ENCODE measurements at regions not wholly inside any gene's neighbourhood (a gene's known extent, or its start where the extent isn't known, plus 50 kb on each side); places are given as distances from the start of the nearest gene placed in this dataset.

DNA sequence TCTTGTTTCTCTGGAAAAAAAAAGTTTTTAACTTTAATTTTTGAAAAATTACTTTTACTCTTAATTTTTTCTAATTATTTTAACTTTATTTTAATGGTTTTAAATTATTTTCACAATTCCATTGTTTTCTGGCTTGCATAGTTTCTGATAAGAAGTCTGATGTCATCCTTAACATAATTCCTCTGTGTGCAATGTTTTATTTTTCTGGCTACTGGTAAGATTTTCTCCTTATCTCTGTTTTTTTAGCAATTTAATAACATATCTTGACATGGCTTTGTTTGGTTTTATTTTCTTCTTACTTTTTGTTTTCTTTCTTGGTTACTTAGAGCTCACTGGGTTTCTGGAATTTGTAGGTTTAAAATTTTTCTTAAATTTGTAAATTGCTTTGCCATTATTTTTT, 114.8 kb downstream of the TBXT start:
- no peak for TF ChIP-seq POLR2A (IDR thresholded peaks at IDR 0.05)
- TF ChIP-seq, protein P1, sequence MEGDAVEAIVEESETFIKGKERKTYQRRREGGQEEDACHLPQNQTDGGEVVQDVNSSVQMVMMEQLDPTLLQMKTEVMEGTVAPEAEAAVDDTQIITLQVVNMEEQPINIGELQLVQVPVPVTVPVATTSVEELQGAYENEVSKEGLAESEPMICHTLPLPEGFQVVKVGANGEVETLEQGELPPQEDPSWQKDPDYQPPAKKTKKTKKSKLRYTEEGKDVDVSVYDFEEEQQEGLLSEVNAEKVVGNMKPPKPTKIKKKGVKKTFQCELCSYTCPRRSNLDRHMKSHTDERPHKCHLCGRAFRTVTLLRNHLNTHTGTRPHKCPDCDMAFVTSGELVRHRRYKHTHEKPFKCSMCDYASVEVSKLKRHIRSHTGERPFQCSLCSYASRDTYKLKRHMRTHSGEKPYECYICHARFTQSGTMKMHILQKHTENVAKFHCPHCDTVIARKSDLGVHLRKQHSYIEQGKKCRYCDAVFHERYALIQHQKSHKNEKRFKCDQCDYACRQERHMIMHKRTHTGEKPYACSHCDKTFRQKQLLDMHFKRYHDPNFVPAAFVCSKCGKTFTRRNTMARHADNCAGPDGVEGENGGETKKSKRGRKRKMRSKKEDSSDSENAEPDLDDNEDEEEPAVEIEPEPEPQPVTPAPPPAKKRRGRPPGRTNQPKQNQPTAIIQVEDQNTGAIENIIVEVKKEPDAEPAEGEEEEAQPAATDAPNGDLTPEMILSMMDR (IDR thresholded peaks at IDR 0.05 in 4 of 5, conservative IDR thresholded peaks at IDR 0.05 in 1 of 5) = no peak

All from gastrocnemius medialis (tissue), 4 donors.